ENCODE measurements at regions not wholly inside any gene's neighbourhood (a gene's known extent, or its start where the extent isn't known, plus 50 kb on each side); places are given as distances from the start of the nearest gene placed in this dataset.

DNA sequence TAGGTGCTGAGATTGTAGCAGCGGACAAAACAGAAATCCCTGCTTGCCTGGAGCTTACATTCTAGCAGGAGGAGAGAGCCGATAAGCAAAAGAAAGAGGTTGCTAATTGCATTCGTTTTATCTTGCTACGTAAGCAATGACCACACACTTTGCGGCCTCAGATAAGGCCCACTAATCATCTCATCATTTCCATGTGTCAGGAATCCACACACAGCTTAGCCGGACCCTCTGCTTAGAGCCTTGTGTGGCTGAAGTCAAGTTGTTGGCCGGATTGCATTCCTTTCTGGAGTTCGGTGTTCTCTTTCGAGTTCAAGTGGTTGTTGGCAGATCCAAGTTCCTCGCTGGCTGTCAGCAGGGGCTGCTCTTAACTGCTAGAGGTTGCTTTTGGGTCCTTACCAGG is 101.6 kb downstream of the CHST1 start:
- peak in 3 of 4 donors; percentile 42 to 44 (median 44) for ATAC-seq
- intact Hi-C loops (cut with DNase I) = loop anchor here in 1 of 10 donors (5.0 kb wide), 2 partner anchors 93 to 208 kb away; no protein-coding TSS in a partner anchor

DNA sequence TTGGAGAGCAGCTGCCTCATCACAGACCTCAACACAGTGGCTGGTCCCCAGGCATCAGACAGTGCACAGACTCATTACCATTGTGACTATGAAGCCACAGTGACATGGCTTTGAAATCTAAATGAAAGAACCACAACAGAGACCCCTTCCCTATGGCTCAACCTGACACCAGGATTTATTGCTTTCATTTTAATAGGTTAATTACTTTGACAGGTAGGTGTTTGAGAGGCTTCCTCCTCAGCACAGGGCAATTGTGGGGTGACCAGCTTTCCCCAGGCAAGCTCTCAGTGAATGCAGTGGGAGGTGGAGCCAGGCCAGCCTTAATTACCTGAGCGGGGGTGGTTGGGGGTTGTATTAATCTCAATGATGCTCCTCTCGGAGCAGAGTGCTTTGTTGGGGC is 102.3 kb downstream of the CHST1 start:
- Histone ChIP-seq H3K36me3 (no peaks in the 10 kb centered on the region), H3K9me3 (no peaks in the 10 kb centered on the region), H3K27ac (no peak overlapping the region), H3K27me3 (no peaks in the 10 kb centered on the region), H3K4me1 (peaks cover 0 to 16% (median 11%) of the 10 kb centered on the region in 12 donors), H3K4me3 (no peak overlapping the region)
- DNase-seq (no peak), ATAC-seq (no peak)
- WGBS, 4 donors = 81 to 86% (median 84%) methylated on average over 2 of the region's 2 CpGs
- TF ChIP-seq, protein P1, sequence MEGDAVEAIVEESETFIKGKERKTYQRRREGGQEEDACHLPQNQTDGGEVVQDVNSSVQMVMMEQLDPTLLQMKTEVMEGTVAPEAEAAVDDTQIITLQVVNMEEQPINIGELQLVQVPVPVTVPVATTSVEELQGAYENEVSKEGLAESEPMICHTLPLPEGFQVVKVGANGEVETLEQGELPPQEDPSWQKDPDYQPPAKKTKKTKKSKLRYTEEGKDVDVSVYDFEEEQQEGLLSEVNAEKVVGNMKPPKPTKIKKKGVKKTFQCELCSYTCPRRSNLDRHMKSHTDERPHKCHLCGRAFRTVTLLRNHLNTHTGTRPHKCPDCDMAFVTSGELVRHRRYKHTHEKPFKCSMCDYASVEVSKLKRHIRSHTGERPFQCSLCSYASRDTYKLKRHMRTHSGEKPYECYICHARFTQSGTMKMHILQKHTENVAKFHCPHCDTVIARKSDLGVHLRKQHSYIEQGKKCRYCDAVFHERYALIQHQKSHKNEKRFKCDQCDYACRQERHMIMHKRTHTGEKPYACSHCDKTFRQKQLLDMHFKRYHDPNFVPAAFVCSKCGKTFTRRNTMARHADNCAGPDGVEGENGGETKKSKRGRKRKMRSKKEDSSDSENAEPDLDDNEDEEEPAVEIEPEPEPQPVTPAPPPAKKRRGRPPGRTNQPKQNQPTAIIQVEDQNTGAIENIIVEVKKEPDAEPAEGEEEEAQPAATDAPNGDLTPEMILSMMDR (IDR thresholded peaks at IDR 0.05) = no peak
- TF ChIP-seq POLR2A (IDR thresholded peaks at IDR 0.05) = no peak
- intact Hi-C loops (cut with DNase I) = loop anchor here in 1 of 10 donors (5.0 kb wide), 2 partner anchors 94 to 209 kb away; no protein-coding TSS in a partner anchor

More for the DNA sequence above, 101.6 kb downstream of the CHST1 start:
- Histone ChIP-seq H3K4me1 (peaks cover 0 to 16% (median 11%) of the 10 kb centered on the region in 12 donors), H3K4me3 (no peak overlapping the region), H3K9me3 (no peaks in the 10 kb centered on the region), H3K36me3 (no peaks in the 10 kb centered on the region), H3K27me3 (no peaks in the 10 kb centered on the region), H3K27ac (no peak overlapping the region)
- WGBS, 4 donors = 36 to 52% (median 41%) methylated on average over 7 to 10 of the region's 10 CpGs
- DNase-seq = no peak
- TF ChIP-seq, protein P1 (IDR thresholded peaks at IDR 0.05) = no peak
- TF ChIP-seq POLR2A (IDR thresholded peaks at IDR 0.05) = no peak

DNA sequence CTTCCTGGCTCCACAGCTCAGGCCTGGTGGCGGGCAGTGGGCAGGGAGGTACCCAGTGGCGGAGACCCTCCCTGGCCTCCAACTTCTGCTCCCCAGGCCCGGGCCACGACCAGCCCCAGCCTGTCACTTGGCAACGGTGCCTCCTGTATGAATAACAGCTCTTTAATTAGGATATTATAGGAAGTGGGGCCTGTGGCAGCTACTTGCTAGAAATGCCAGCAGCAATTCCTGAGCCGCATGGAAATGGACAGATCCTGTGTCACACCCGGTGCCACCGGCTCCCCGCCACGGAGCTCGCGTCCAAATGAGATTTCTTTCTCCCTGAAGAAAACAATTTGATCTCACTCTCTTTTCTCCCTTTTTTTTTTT is 104.5 kb downstream of the CHST1 start:
- H3K4me3 ChIP-seq = no peak overlapping the region
- no peak for DNase-seq
- intact Hi-C loops (cut with DNase I) = loop anchor here in 1 of 10 donors (5.0 kb wide), 2 partner anchors 96 to 211 kb away; no protein-coding TSS in a partner anchor

DNA sequence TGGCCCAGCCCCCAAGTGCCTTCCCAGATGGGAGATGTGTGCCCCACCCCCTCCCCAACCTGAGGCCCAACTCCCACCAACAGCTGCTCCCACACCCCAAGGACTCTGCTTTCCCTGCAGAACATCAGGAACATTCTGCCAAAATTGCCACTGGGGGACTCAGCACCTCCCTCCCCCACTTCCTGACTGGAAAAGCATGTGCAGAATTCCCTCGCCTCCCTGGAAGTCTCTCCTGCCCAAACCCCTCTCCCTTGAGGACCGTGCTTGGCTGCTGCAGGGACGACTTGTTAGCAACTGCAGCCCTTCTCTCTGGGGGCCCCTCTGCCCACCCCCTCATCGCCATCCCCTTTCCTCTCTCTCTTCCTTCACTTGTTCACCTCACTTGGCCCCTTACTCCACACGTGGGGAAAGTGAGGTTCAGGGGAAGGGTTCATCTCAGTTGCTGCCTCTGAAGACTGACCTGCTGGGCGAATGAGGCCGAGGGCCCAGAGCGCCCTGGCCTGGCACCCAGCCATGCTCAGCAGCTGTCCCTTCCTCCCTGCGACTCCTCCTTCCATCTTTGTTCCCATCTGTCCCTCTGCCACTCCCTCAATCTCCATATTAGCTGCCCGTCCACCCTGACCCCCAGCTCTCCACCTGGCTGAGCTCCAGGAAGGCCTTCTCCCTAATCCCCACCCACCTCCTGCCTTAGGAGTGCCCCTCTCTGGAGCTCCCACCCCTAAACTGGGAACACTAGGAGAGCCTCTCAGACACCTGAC is 105.1 kb downstream of the CHST1 start:
- Histone ChIP-seq H3K4me3 (no peak overlapping the region), H3K27me3 (no peaks in the 10 kb centered on the region), H3K36me3 (no peaks in the 10 kb centered on the region), H3K4me1 (peaks cover 0 to 16% (median 11%) of the 10 kb centered on the region in 12 donors), H3K27ac (no peak overlapping the region), H3K9me3 (peaks cover 0 to 6% (median 0%) of the 10 kb centered on the region in 12 donors)
- intact Hi-C loops (cut with DNase I) = loop anchor here in 1 of 10 donors (5.0 kb wide), 2 partner anchors 97 to 212 kb away; no protein-coding TSS in a partner anchor
- 24 to 40% (median 28%) methylated on average over 10 of the region's 10 CpGs for WGBS, 4 donors
- ATAC-seq = peak in 2 of 4 donors; percentile 17 to 34
- no peak for TF ChIP-seq POLR2A (IDR thresholded peaks at IDR 0.05)
- TF ChIP-seq, protein P1 (IDR thresholded peaks at IDR 0.05) = no peak
- peak in 4 of 5 donors; percentile 31 to 66 (median 44) for DNase-seq

More for the DNA sequence above, 104.5 kb downstream of the CHST1 start:
- H3K9me3 ChIP-seq = peaks cover 0 to 6% (median 0%) of the 10 kb centered on the region in 12 donors
- TF ChIP-seq POLR2A (IDR thresholded peaks at IDR 0.05) = no peak
- TF ChIP-seq, protein P1 (IDR thresholded peaks at IDR 0.05) = no peak
- H3K36me3 ChIP-seq = no peaks in the 10 kb centered on the region
- no peaks in the 10 kb centered on the region for H3K27me3 ChIP-seq
- WGBS, 4 donors = 46 to 59% (median 48%) methylated on average over 12 of the region's 12 CpGs
- peaks cover 0 to 16% (median 11%) of the 10 kb centered on the region in 12 donors for H3K4me1 ChIP-seq
- no peak for ATAC-seq
- no peak overlapping the region for H3K27ac ChIP-seq

All from heart left ventricle (tissue), 16 donors.